ENCODE measurements at regions not wholly inside any gene's neighbourhood (a gene's known extent, or its start where the extent isn't known, plus 50 kb on each side); places are given as distances from the start of the nearest gene placed in this dataset.

GRCh38 chr3:8278448-8278847, 223.2 kb upstream of the LMCD1 start:
- POLR2A ChIA-PET = no interaction called here
- no peak overlapping the region for H3K4me3 Mint-ChIP-seq
- no peaks in the 10 kb centered on the region for H3K36me3 Mint-ChIP-seq (ENCODE audit: low read depth)
- H3K9me3 Mint-ChIP-seq = no peaks in the 10 kb centered on the region
- DNase-seq = no peak
- no peaks in the 10 kb centered on the region for H3K4me1 Mint-ChIP-seq
- no peaks in the 10 kb centered on the region for H3K27me3 Mint-ChIP-seq
- no peak overlapping the region for H3K27ac Mint-ChIP-seq
- CTCF ChIA-PET = interaction anchor here (1.5 kb wide), 1 partner anchor 9 kb away, joined by 4 read pairs; no protein-coding TSS in a partner anchor

GRCh38 chr3:8279476-8279875, 222.1 kb upstream of the LMCD1 start:
- POLR2A ChIA-PET = no interaction called here
- Mint-ChIP-seq H3K27me3 (no peaks in the 10 kb centered on the region), H3K27ac (no peak overlapping the region), H3K36me3 (ENCODE audit: low read depth) (no peaks in the 10 kb centered on the region), H3K4me1 (no peaks in the 10 kb centered on the region), H3K9me3 (no peaks in the 10 kb centered on the region), H3K4me3 (no peak overlapping the region)
- CTCF ChIA-PET = no interaction called here
- no peak for DNase-seq

- DNase-seq = no peak
- ChIA-PET CTCF (no interaction called here), POLR2A (no interaction called here)
- Mint-ChIP-seq H3K36me3 (ENCODE audit: low read depth) (no peaks in the 10 kb centered on the region), H3K4me1 (no peaks in the 10 kb centered on the region), H3K4me3 (no peak overlapping the region), H3K27me3 (no peaks in the 10 kb centered on the region), H3K9me3 (no peaks in the 10 kb centered on the region), H3K27ac (no peak overlapping the region)
Measured at GRCh38 chr3:8279886-8280550, 221.6 kb upstream of the LMCD1 start.

- Mint-ChIP-seq H3K36me3 (ENCODE audit: low read depth) (no peaks in the 10 kb centered on the region), H3K27me3 (no peaks in the 10 kb centered on the region), H3K27ac (no peak overlapping the region), H3K9me3 (no peaks in the 10 kb centered on the region), H3K4me1 (no peaks in the 10 kb centered on the region), H3K4me3 (no peak overlapping the region)
- ChIA-PET CTCF (no interaction called here), POLR2A (no interaction called here)
- DNase-seq = no peak
Measured at GRCh38 chr3:8282541-8283165, 219.0 kb upstream of the LMCD1 start.

- H3K4me1 Mint-ChIP-seq = no peaks in the 10 kb centered on the region
- H3K9me3 Mint-ChIP-seq = no peaks in the 10 kb centered on the region
- ChIA-PET CTCF (no interaction called here), POLR2A (no interaction called here)
- H3K4me3 Mint-ChIP-seq = no peak overlapping the region
- H3K27me3 Mint-ChIP-seq = no peaks in the 10 kb centered on the region
- DNase-seq = no peak
- H3K36me3 Mint-ChIP-seq (ENCODE audit: low read depth) = no peaks in the 10 kb centered on the region
- H3K27ac Mint-ChIP-seq = no peak overlapping the region
Measured at GRCh38 chr3:8283193-8283592, 218.4 kb upstream of the LMCD1 start.

GRCh38 chr3:8286086-8286485, 215.5 kb upstream of the LMCD1 start:
- no peaks in the 10 kb centered on the region for H3K27me3 Mint-ChIP-seq
- CTCF ChIA-PET = no interaction called here
- no peaks in the 10 kb centered on the region for H3K36me3 Mint-ChIP-seq (ENCODE audit: low read depth)
- no peaks in the 10 kb centered on the region for H3K4me1 Mint-ChIP-seq
- DNase-seq = no peak
- no peak overlapping the region for H3K27ac Mint-ChIP-seq
- H3K4me3 Mint-ChIP-seq = no peak overlapping the region
- POLR2A ChIA-PET = no interaction called here
- no peaks in the 10 kb centered on the region for H3K9me3 Mint-ChIP-seq

GRCh38 chr3:8286749-8287148, 214.9 kb upstream of the LMCD1 start:
- ChIA-PET CTCF (no interaction called here), POLR2A (interaction anchor here (0.6 kb wide), 1 partner anchor 1650 kb away, joined by 3 read pairs; no protein-coding TSS in a partner anchor)
- Mint-ChIP-seq H3K4me3 (no peak overlapping the region), H3K9me3 (no peaks in the 10 kb centered on the region), H3K4me1 (no peaks in the 10 kb centered on the region), H3K27ac (no peak overlapping the region), H3K27me3 (no peaks in the 10 kb centered on the region), H3K36me3 (ENCODE audit: low read depth) (no peaks in the 10 kb centered on the region)
- no peak for DNase-seq

- Mint-ChIP-seq H3K36me3 (ENCODE audit: low read depth) (no peaks in the 10 kb centered on the region), H3K4me3 (no peak overlapping the region), H3K27ac (no peak overlapping the region), H3K4me1 (no peaks in the 10 kb centered on the region), H3K9me3 (no peaks in the 10 kb centered on the region), H3K27me3 (no peaks in the 10 kb centered on the region)
- POLR2A ChIA-PET = no interaction called here
- no peak for DNase-seq
- CTCF ChIA-PET = interaction anchor here (0.7 to 1.2 kb wide), 2 partner anchors 41 to 1521 kb away, joined by 3 read pairs; no protein-coding TSS in a partner anchor
Measured at GRCh38 chr3:8290611-8291010, 211.0 kb upstream of the LMCD1 start.

GRCh38 chr3:8296461-8296860, 205.2 kb upstream of the LMCD1 start:
- ChIA-PET POLR2A (no interaction called here), CTCF (no interaction called here)
- no peaks in the 10 kb centered on the region for H3K4me1 Mint-ChIP-seq
- DNase-seq = no peak
- no peak overlapping the region for H3K27ac Mint-ChIP-seq
- H3K36me3 Mint-ChIP-seq (ENCODE audit: low read depth) = no peaks in the 10 kb centered on the region
- no peaks in the 10 kb centered on the region for H3K9me3 Mint-ChIP-seq
- no peak overlapping the region for H3K4me3 Mint-ChIP-seq
- H3K27me3 Mint-ChIP-seq = peaks cover 2% of the 10 kb centered on the region

- H3K9me3 Mint-ChIP-seq = no peaks in the 10 kb centered on the region
- no peak overlapping the region for H3K27ac Mint-ChIP-seq
- peaks cover 4% of the 10 kb centered on the region for H3K4me1 Mint-ChIP-seq
- H3K27me3 Mint-ChIP-seq = peaks cover 2% of the 10 kb centered on the region
- H3K4me3 Mint-ChIP-seq = no peak overlapping the region
- ChIA-PET CTCF (interaction anchor here (0.6 kb wide), 1 partner anchor 19 kb away, joined by 3 read pairs; no protein-coding TSS in a partner anchor), POLR2A (no interaction called here)
- H3K36me3 Mint-ChIP-seq (ENCODE audit: low read depth) = no peaks in the 10 kb centered on the region
- DNase-seq = no peak
Measured at GRCh38 chr3:8298021-8298954, 203.3 kb upstream of the LMCD1 start.

- no peak overlapping the region for H3K27ac Mint-ChIP-seq
- ChIA-PET CTCF (interaction anchor here (1.7 kb wide), 1 partner anchor 8 kb away, joined by 6 read pairs; no protein-coding TSS in a partner anchor), POLR2A (no interaction called here)
- peaks cover 2% of the 10 kb centered on the region for H3K27me3 Mint-ChIP-seq
- H3K36me3 Mint-ChIP-seq (ENCODE audit: low read depth) = no peaks in the 10 kb centered on the region
- no peaks in the 10 kb centered on the region for H3K9me3 Mint-ChIP-seq
- DNase-seq = peak; percentile 18
- H3K4me1 Mint-ChIP-seq = peaks cover 4% of the 10 kb centered on the region
- no peak overlapping the region for H3K4me3 Mint-ChIP-seq
Measured at GRCh38 chr3:8301977-8302735, 199.5 kb upstream of the LMCD1 start.

- ChIA-PET CTCF (no interaction called here), POLR2A (no interaction called here)
- no peak for DNase-seq
- H3K27ac Mint-ChIP-seq = no peak overlapping the region
- H3K4me3 Mint-ChIP-seq = no peak overlapping the region
- H3K9me3 Mint-ChIP-seq = peaks cover 3% of the 10 kb centered on the region
- H3K4me1 Mint-ChIP-seq = peaks cover 4% of the 10 kb centered on the region
- H3K27me3 Mint-ChIP-seq = peaks cover 2% of the 10 kb centered on the region
- no peaks in the 10 kb centered on the region for H3K36me3 Mint-ChIP-seq (ENCODE audit: low read depth)
Measured at GRCh38 chr3:8303466-8303865, 198.2 kb upstream of the LMCD1 start.

GRCh38 chr3:8305371-8305770, 196.3 kb upstream of the LMCD1 start:
- Mint-ChIP-seq H3K9me3 (peaks cover 5% of the 10 kb centered on the region), H3K27ac (no peak overlapping the region), H3K4me1 (peaks cover 4% of the 10 kb centered on the region), H3K4me3 (no peak overlapping the region), H3K27me3 (peaks cover 2% of the 10 kb centered on the region), H3K36me3 (ENCODE audit: low read depth) (no peaks in the 10 kb centered on the region)
- CTCF ChIA-PET = no interaction called here
- no peak for DNase-seq
- POLR2A ChIA-PET = no interaction called here
